ENCODE measurements at regions not wholly inside any gene's neighbourhood (a gene's known extent, or its start where the extent isn't known, plus 50 kb on each side); places are given as distances from the start of the nearest gene placed in this dataset.

GRCh38 chr18:34583895-34584294 lies 126.2 kb upstream of the DTNA start:
- ChIA-PET POLR2A (no interaction called here), CTCF (no interaction called here)

GRCh38 chr18:34590503-34590902 lies 119.6 kb upstream of the DTNA start:
- ChIA-PET CTCF (no interaction called here), POLR2A (no interaction called here)

GRCh38 chr18:34591920-34592444 lies 118.1 kb upstream of the DTNA start:
- CTCF ChIA-PET = no interaction called here
- POLR2A ChIA-PET = no interaction called here

GRCh38 chr18:34592481-34592880 lies 117.6 kb upstream of the DTNA start:
- ChIA-PET CTCF (no interaction called here), POLR2A (no interaction called here)

- POLR2A ChIA-PET = no interaction called here
- CTCF ChIA-PET = no interaction called here
Observed at GRCh38 chr18:34592961-34593382, 117.1 kb upstream of the DTNA start.

GRCh38 chr18:34594266-34594665 lies 115.8 kb upstream of the DTNA start:
- POLR2A ChIA-PET = no interaction called here
- CTCF ChIA-PET = no interaction called here

GRCh38 chr18:34595690-34596089 lies 114.4 kb upstream of the DTNA start:
- POLR2A ChIA-PET = no interaction called here
- CTCF ChIA-PET = no interaction called here

- ChIA-PET POLR2A (no interaction called here), CTCF (no interaction called here)
Observed at GRCh38 chr18:34598120-34598635, 111.9 kb upstream of the DTNA start.

- ChIA-PET POLR2A (no interaction called here), CTCF (no interaction called here)
Observed at GRCh38 chr18:34600158-34600557, 109.9 kb upstream of the DTNA start.

- CTCF ChIA-PET = no interaction called here
- POLR2A ChIA-PET = no interaction called here
Observed at GRCh38 chr18:34600874-34601656, 109.0 kb upstream of the DTNA start.

GRCh38 chr18:34604591-34604990 lies 105.5 kb upstream of the DTNA start:
- ChIA-PET POLR2A (no interaction called here), CTCF (no interaction called here)

GRCh38 chr18:34606851-34607250 lies 103.2 kb upstream of the DTNA start:
- CTCF ChIA-PET = no interaction called here
- POLR2A ChIA-PET = no interaction called here

- POLR2A ChIA-PET = no interaction called here
- CTCF ChIA-PET = no interaction called here
Observed at GRCh38 chr18:34608064-34608463, 102.0 kb upstream of the DTNA start.

- ChIA-PET CTCF (no interaction called here), POLR2A (no interaction called here)
Observed at GRCh38 chr18:34609986-34610648, 100.0 kb upstream of the DTNA start.

GRCh38 chr18:34611904-34612303 lies 98.2 kb upstream of the DTNA start:
- ChIA-PET POLR2A (no interaction called here), CTCF (no interaction called here)

GRCh38 chr18:34620258-34620861 lies 89.7 kb upstream of the DTNA start:
- ChIA-PET CTCF (no interaction called here), POLR2A (no interaction called here)

- CTCF ChIA-PET = no interaction called here
- POLR2A ChIA-PET = no interaction called here
Observed at GRCh38 chr18:34623557-34623956, 86.5 kb upstream of the DTNA start.

GRCh38 chr18:34624551-34624950 lies 85.5 kb upstream of the DTNA start:
- ChIA-PET POLR2A (no interaction called here), CTCF (no interaction called here)

GRCh38 chr18:34626404-34627136 lies 83.5 kb upstream of the DTNA start:
- POLR2A ChIA-PET = no interaction called here

GRCh38 chr18:34627137-34627920 lies 82.8 kb upstream of the DTNA start:
- ChIA-PET POLR2A (no interaction called here), CTCF (interaction anchor here (0.8 kb wide), 1 partner anchor 34 kb away, joined by 3 read pairs; no protein-coding TSS in a partner anchor)

More at GRCh38 chr18:34626404-34627136, 83.5 kb upstream of the DTNA start:
- CTCF ChIA-PET = interaction anchor here (0.8 kb wide), 1 partner anchor 34 kb away, joined by 3 read pairs; no protein-coding TSS in a partner anchor

Data from activated CD8-positive, alpha-beta memory T cell treated with anti-CD3 and anti-CD28 coated beads for 36 hours (primary cell).